Heart right ventricle (tissue), 16 donors: ENCODE measurements at regions not wholly inside any gene's neighbourhood (a gene's known extent, or its start where the extent isn't known, plus 50 kb on each side); places are given as distances from the start of the nearest gene placed in this dataset.
A peak's percentile ranks its signal among the peaks of the same experiment; 100 is the strongest.

ENCODE experiments used
- ATAC-seq, 8 donors: fragments of 200-7000 bp; cut with Tn5 transposase; one replicate each; pipeline ENCODE4 v1.9.1; 2020; ENCODE audit warnings: mild to moderate bottlenecking in 8 of 8, moderate library complexity in 8 of 8, moderate number of reproducible peaks in 1 of 8
- DNase-seq, 2 donors: peaks; one replicate each; pipeline ENCODE4 v3.0.0-alpha.2; 2020
- H3K27ac ChIP-seq, 10 donors: fragments of 200-600 bp; sonication (generic) in 2 of 10; one replicate each; pipeline versions ENCODE4 v1.5.0 to v1.8.0; 2020 to 2022; ENCODE audit warnings: mild to moderate bottlenecking in 3 of 10
- H3K27me3 ChIP-seq, 7 donors: fragments of 200-600 bp; one replicate each; pipeline ENCODE4 v1.8.0; 2021 to 2022; ENCODE audit warnings: mild to moderate bottlenecking in 2 of 7
- H3K36me3 ChIP-seq, 9 donors: fragments of 200-600 bp; sonication (generic) in 1 of 9; one replicate each; pipeline versions ENCODE4 v1.5.0 to v1.8.0; 2020 to 2022; ENCODE audit warnings: mild to moderate bottlenecking in 2 of 9
- H3K4me1 ChIP-seq, 9 donors: fragments of 200-600 bp; sonication (generic) in 1 of 9; one replicate each; pipeline versions ENCODE4 v1.5.0 to v1.8.0; 2020 to 2022; ENCODE audit warnings: mild to moderate bottlenecking in 4 of 9
- H3K4me3 ChIP-seq, 10 donors: fragments of 200-600 bp; sonication (generic) in 2 of 10; one replicate each; pipeline versions ENCODE4 v1.5.0 to v1.8.0; 2020 to 2022; ENCODE audit warnings: mild to moderate bottlenecking in 7 of 10, moderate library complexity in 2 of 10
- H3K9me3 ChIP-seq, 11 donors: fragments of 200-600 bp in 10 of 11; sonication (generic) in 2 of 11; one replicate each; pipeline versions ENCODE4 v1.5.0 to v1.8.0; 2013 to 2022; ENCODE audit warnings: mild to moderate bottlenecking in 2 of 11, control low read depth in 1 of 11, moderate library complexity in 1 of 11
- CTCF ChIP-seq, 9 donors: fragments of 200-600 bp; sonication (generic) in 2 of 9; IDR thresholded peaks; one replicate each; pipeline versions ENCODE4 v1.5.0 to v1.8.0; 2021 to 2022; ENCODE audit warnings: antibody characterized with exemption in 9 of 9, mild to moderate bottlenecking in 5 of 9, moderate library complexity in 1 of 9
- WGBS, 2 donors: extraction: QIAGEN DNeasy Blood & Tissue Kit; methylation state at CpG; one replicate each; pipeline ENCODE4 v1.1.7; 2013; ENCODE audit warnings: inconsistent platforms in 1 of 2; 5-methylcytosine and 5-hydroxymethylcytosine counted together
- intact Hi-C, 10 donors: fragments of 100-400 bp; cut with DNase I; formaldehyde crosslinking; loops; one replicate each; pipeline versions ENCODE4 v1.11.1 to v1.14.2; 2022
- donor health status: Arrhythmogenic right ventricular cardiomyopathy.
- donor health status: ischemic (EF 13 %, LVEDD 7.1; RV severe dilation, severe dysfunction).
- donor health status: healthy with polysubstance abuse.
- donor health status: DM: no; HTN: yes; CAD: no.
- donor health status: DM: no; HTN: no; CAD: no.
- donor health status: ischemic (EF 25% LVEDD 6.9; RV normal size, moderate dysfunction).
- donor health status: ischemic (EF 25% LVEDD 5.7; RV mildly dilated, moderate dysfunction).
- donor health status: healthy.
- donor health status: DM: yes; HTN: yes; CAD: no.
- donor health status: Ischemic cardiomyopathy.
- donor health status: ischemic (EF 35%, LVEDD 5.7; RV mildly dilated, moderate dysfunction).
- donor health status: nonischemic (EF 11% LVEDD 7.7; RV severe dilation, severe dysfunction).
- donor health status: DM: yes; HTN: yes; CAD: no.
- donor health status: PGD.
- donor health status: ischemic (EF 29% LVEDD 5.4; RV normal size, mild dysfunction).
- donor health status: nonischemic (EF 23%, LVEDD 6.1; RV moderate dilation, normal function).

GRCh38 chr2:39521876-39522517, 84.9 kb upstream of the MAP4K3 start:
- no peak overlapping the region for H3K4me3 ChIP-seq
- H3K9me3 ChIP-seq = peaks cover 0 to 16% (median 4%) of the 10 kb centered on the region in 11 donors
- no peak for TF ChIP-seq CTCF (IDR thresholded peaks at IDR 0.05)
- 71 to 85% methylated on average over 4 of the region's 4 CpGs for WGBS, 2 donors
- no peaks in the 10 kb centered on the region for H3K36me3 ChIP-seq
- peak overlapping the region in 1 of 10 donors; percentile 1 for H3K27ac ChIP-seq
- H3K4me1 ChIP-seq = peaks cover 13 to 57% (median 43%) of the 10 kb centered on the region in 9 donors
- H3K27me3 ChIP-seq = no peaks in the 10 kb centered on the region
- intact Hi-C loops = no loop called here
- no peak for DNase-seq
- ATAC-seq = no peak

- ATAC-seq (no peak), DNase-seq (no peak)
- Histone ChIP-seq H3K27ac (peak overlapping the region in 2 of 10 donors; percentile 1 to 2), H3K27me3 (no peaks in the 10 kb centered on the region), H3K36me3 (no peaks in the 10 kb centered on the region), H3K9me3 (peaks cover 0 to 16% (median 4%) of the 10 kb centered on the region in 11 donors), H3K4me1 (peaks cover 10 to 52% (median 38%) of the 10 kb centered on the region in 9 donors), H3K4me3 (no peak overlapping the region)
- WGBS, 2 donors = 69 to 98% methylated on average over 2 of the region's 2 CpGs
- TF ChIP-seq CTCF (IDR thresholded peaks at IDR 0.05) = no peak
- intact Hi-C loops = no loop called here
Measured at GRCh38 chr2:39522518-39522877, 85.4 kb upstream of the MAP4K3 start.

- intact Hi-C loops = no loop called here
- no peak for TF ChIP-seq CTCF (IDR thresholded peaks at IDR 0.05)
- 63 to 69% methylated on average over 2 of the region's 2 CpGs for WGBS, 2 donors
Measured at GRCh38 chr2:39523308-39524044, 86.4 kb upstream of the MAP4K3 start.

GRCh38 chr2:39524061-39524460, 87.0 kb upstream of the MAP4K3 start:
- ATAC-seq (peak in 1 of 8 donors; percentile 18), DNase-seq (no peak)
- H3K36me3 ChIP-seq = no peaks in the 10 kb centered on the region
- H3K27me3 ChIP-seq = no peaks in the 10 kb centered on the region
- H3K9me3 ChIP-seq = peaks cover 0 to 16% (median 4%) of the 10 kb centered on the region in 11 donors
- intact Hi-C loops = no loop called here
- no peak for TF ChIP-seq CTCF (IDR thresholded peaks at IDR 0.05)
- 77 to 94% methylated on average over 2 of the region's 2 CpGs for WGBS, 2 donors
- H3K4me3 ChIP-seq = no peak overlapping the region
- peaks cover 8 to 39% (median 35%) of the 10 kb centered on the region in 9 donors for H3K4me1 ChIP-seq
- H3K27ac ChIP-seq = peak overlapping the region in 7 of 10 donors; percentile 12 to 78 (median 38)

More at GRCh38 chr2:39523308-39524044, 86.4 kb upstream of the MAP4K3 start:
- H3K27me3 ChIP-seq = no peaks in the 10 kb centered on the region
- H3K4me1 ChIP-seq = peaks cover 8 to 42% (median 35%) of the 10 kb centered on the region in 9 donors
- no peak overlapping the region for H3K4me3 ChIP-seq
- ATAC-seq (peak in 6 of 8 donors; percentile 33 to 56 (median 44)), DNase-seq (no peak)
- peak overlapping the region in 6 of 10 donors; percentile 12 to 78 (median 48) for H3K27ac ChIP-seq
- H3K9me3 ChIP-seq = peaks cover 0 to 16% (median 4%) of the 10 kb centered on the region in 11 donors
- no peaks in the 10 kb centered on the region for H3K36me3 ChIP-seq
